ENCODE measurements at regions not wholly inside any gene's neighbourhood (a gene's known extent, or its start where the extent isn't known, plus 50 kb on each side); places are given as distances from the start of the nearest gene placed in this dataset.

- no peak for DNase-seq
These were observed 204.5 kb downstream of the TM2D1 start for GRCh38 chr1:61520401-61520800.

DNA sequence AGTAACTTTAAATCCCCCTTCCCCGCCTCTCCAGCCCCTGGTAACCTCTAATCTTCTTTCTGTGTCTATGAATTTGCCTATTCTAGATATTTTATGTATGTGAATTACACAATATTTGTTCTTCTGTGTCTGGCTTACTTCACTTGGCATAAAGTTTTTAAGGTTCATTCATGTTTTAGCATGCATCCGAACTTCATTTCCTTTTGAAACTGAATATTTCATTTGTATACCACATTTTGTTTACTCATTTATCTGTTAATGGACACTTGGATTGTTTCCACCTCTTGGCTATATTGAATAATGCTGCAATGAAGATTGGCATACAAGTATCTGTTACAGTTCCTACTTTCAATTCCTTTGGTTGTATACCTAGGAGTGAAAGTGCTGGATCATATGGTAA lies 205.3 kb downstream of the TM2D1 start:
- no peak for DNase-seq

- DNase-seq, result no peak
These were observed 206.1 kb downstream of the TM2D1 start for GRCh38 chr1:61518670-61519400.

DNA sequence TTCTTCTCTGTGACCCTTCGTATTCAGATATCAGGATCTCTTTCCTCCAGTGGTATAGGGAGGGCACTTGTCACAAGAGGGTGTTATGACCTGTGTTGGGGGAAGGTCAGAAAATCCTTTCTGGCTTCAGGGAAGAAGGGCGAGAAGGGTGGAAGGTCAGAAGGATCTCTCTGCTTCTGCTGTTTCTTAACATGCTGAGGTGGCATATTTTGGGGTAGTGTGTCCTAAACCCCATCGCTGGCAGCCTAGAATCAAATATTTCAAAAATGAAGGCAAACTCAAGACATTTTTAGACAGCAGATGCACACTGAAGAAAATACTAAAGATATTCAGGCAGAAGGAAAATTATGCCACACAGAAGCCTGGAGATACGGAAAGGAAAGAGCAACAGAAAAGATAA lies 207.6 kb downstream of the TM2D1 start:
- DNase-seq, result no peak

GRCh38 chr1:61515096-61515495 lies 209.8 kb downstream of the TM2D1 start:
- no peak for DNase-seq
